ENCODE measurements at regions not wholly inside any gene's neighbourhood (a gene's known extent, or its start where the extent isn't known, plus 50 kb on each side); places are given as distances from the start of the nearest gene placed in this dataset.

- Histone ChIP-seq H3K27me3 (ENCODE audit: insufficient read depth, low read length) (no peaks in the 10 kb centered on the region), H3K36me3 (ENCODE audit: control insufficient read depth in 1 of 2, insufficient read depth in 2 of 2, low read length in 2 of 2) (no peaks in the 10 kb centered on the region), H3K18ac (ENCODE audit: low read length) (no peak overlapping the region)
Observed at GRCh38 chr1:189986516-189986915, 491.1 kb downstream of the BRINP3 start.

GRCh38 chr1:189987509-189987908 lies 490.2 kb downstream of the BRINP3 start:
- Histone ChIP-seq H3K4ac (ENCODE audit: low read depth, low read length) (no peak overlapping the region), H3K23ac (ENCODE audit: low read length) (no peak overlapping the region)
- no peak for DNase-seq

More at GRCh38 chr1:189986516-189986915, 491.1 kb downstream of the BRINP3 start:
- Histone ChIP-seq H2AFZ (ENCODE audit: insufficient read depth, low read length, poor library complexity) (no peak overlapping the region), H3K4me1 (ENCODE audit: control insufficient read depth in 1 of 2, insufficient read depth in 2 of 2, low read length in 2 of 2) (no peaks in the 10 kb centered on the region), H2BK12ac (ENCODE audit: low read length) (no peak overlapping the region), H3K79me1 (ENCODE audit: low read length) (no peaks in the 10 kb centered on the region), H3K4me2 (ENCODE audit: low read length) (no peak overlapping the region), H3K4ac (ENCODE audit: low read depth, low read length) (no peak overlapping the region), H2AK5ac (ENCODE audit: low read length) (no peak overlapping the region), H3K23ac (ENCODE audit: low read length) (no peak overlapping the region), H3K14ac (ENCODE audit: low read length) (no peak overlapping the region), H4K12ac (ENCODE audit: low read depth, low read length) (no peak overlapping the region), H3K27ac (ENCODE audit: low read depth, low read length) (no peak overlapping the region), H3K4me3 (ENCODE audit: low read depth, low read length) (no peak overlapping the region), H3K9ac (ENCODE audit: low read length) (no peak overlapping the region), H3K79me2 (ENCODE audit: control insufficient read depth, insufficient read depth, low read length, poor library complexity) (no peaks in the 10 kb centered on the region), H2BK5ac (ENCODE audit: low read depth, low read length, poor library complexity) (no peak overlapping the region), H4K8ac (ENCODE audit: low read depth, low read length) (no peak overlapping the region), H4K91ac (ENCODE audit: low read depth, low read length) (no peak overlapping the region), H3K9me3 (ENCODE audit: insufficient read depth, low read depth, low read length) (no peaks in the 10 kb centered on the region), H2BK120ac (ENCODE audit: insufficient read depth, low read length, poor library complexity) (no peak overlapping the region)
- DNase-seq: no peak

GRCh38 chr1:189992856-189993255 lies 484.8 kb downstream of the BRINP3 start:
- no peaks in the 10 kb centered on the region for H3K4me1 ChIP-seq (ENCODE audit: control insufficient read depth in 1 of 2, insufficient read depth in 2 of 2, low read length in 2 of 2)
- H2BK5ac ChIP-seq (ENCODE audit: low read depth, low read length, poor library complexity): no peak overlapping the region
- H2AFZ ChIP-seq (ENCODE audit: insufficient read depth, low read length, poor library complexity): no peak overlapping the region
- H3K4ac ChIP-seq (ENCODE audit: low read depth, low read length): no peak overlapping the region
- DNase-seq: no peak
- H3K27me3 ChIP-seq (ENCODE audit: insufficient read depth, low read length): no peaks in the 10 kb centered on the region
- no peak overlapping the region for H3K18ac ChIP-seq (ENCODE audit: low read length)
- H4K12ac ChIP-seq (ENCODE audit: low read depth, low read length): no peak overlapping the region
- H2AK5ac ChIP-seq (ENCODE audit: low read length): no peak overlapping the region
- no peak overlapping the region for H4K8ac ChIP-seq (ENCODE audit: low read depth, low read length)
- no peak overlapping the region for H3K23ac ChIP-seq (ENCODE audit: low read length)
- no peak overlapping the region for H2BK12ac ChIP-seq (ENCODE audit: low read length)
- no peaks in the 10 kb centered on the region for H3K36me3 ChIP-seq (ENCODE audit: control insufficient read depth in 1 of 2, insufficient read depth in 2 of 2, low read length in 2 of 2)
- H3K79me1 ChIP-seq (ENCODE audit: low read length): no peaks in the 10 kb centered on the region
- no peak overlapping the region for H3K4me2 ChIP-seq (ENCODE audit: low read length)
- H3K9me3 ChIP-seq (ENCODE audit: insufficient read depth, low read depth, low read length): no peaks in the 10 kb centered on the region
- no peak overlapping the region for H3K9ac ChIP-seq (ENCODE audit: low read length)
- no peak overlapping the region for H4K91ac ChIP-seq (ENCODE audit: low read depth, low read length)
- H3K27ac ChIP-seq (ENCODE audit: low read depth, low read length): no peak overlapping the region
- WGBS (ENCODE audit: extremely low coverage, insufficient coverage, insufficient read length): no CpG with 5 or more reads among the region's 12 CpGs
- H3K79me2 ChIP-seq (ENCODE audit: control insufficient read depth, insufficient read depth, low read length, poor library complexity): no peaks in the 10 kb centered on the region
- no peak overlapping the region for H2BK120ac ChIP-seq (ENCODE audit: insufficient read depth, low read length, poor library complexity)
- no peak overlapping the region for H3K4me3 ChIP-seq (ENCODE audit: low read depth, low read length)
- H3K14ac ChIP-seq (ENCODE audit: low read length): no peak overlapping the region

More at GRCh38 chr1:189987509-189987908, 490.2 kb downstream of the BRINP3 start:
- no peak overlapping the region for H2BK12ac ChIP-seq (ENCODE audit: low read length)
- H3K18ac ChIP-seq (ENCODE audit: low read length): no peak overlapping the region
- no peak overlapping the region for H2AFZ ChIP-seq (ENCODE audit: insufficient read depth, low read length, poor library complexity)
- no peak overlapping the region for H3K14ac ChIP-seq (ENCODE audit: low read length)
- no peaks in the 10 kb centered on the region for H3K27me3 ChIP-seq (ENCODE audit: insufficient read depth, low read length)
- no peaks in the 10 kb centered on the region for H3K79me2 ChIP-seq (ENCODE audit: control insufficient read depth, insufficient read depth, low read length, poor library complexity)
- no peak overlapping the region for H2BK120ac ChIP-seq (ENCODE audit: insufficient read depth, low read length, poor library complexity)
- H3K4me3 ChIP-seq (ENCODE audit: low read depth, low read length): no peak overlapping the region
- H3K36me3 ChIP-seq (ENCODE audit: control insufficient read depth in 1 of 2, insufficient read depth in 2 of 2, low read length in 2 of 2): no peaks in the 10 kb centered on the region
- H3K4me1 ChIP-seq (ENCODE audit: control insufficient read depth in 1 of 2, insufficient read depth in 2 of 2, low read length in 2 of 2): no peaks in the 10 kb centered on the region
- no peaks in the 10 kb centered on the region for H3K9me3 ChIP-seq (ENCODE audit: insufficient read depth, low read depth, low read length)
- H2AK5ac ChIP-seq (ENCODE audit: low read length): no peak overlapping the region
- no peak overlapping the region for H3K4me2 ChIP-seq (ENCODE audit: low read length)
- H3K79me1 ChIP-seq (ENCODE audit: low read length): no peaks in the 10 kb centered on the region
- no peak overlapping the region for H4K12ac ChIP-seq (ENCODE audit: low read depth, low read length)
- no peak overlapping the region for H4K8ac ChIP-seq (ENCODE audit: low read depth, low read length)
- WGBS (ENCODE audit: extremely low coverage, insufficient coverage, insufficient read length): no CpG with 5 or more reads among the region's 2 CpGs
- no peak overlapping the region for H3K9ac ChIP-seq (ENCODE audit: low read length)
- no peak overlapping the region for H4K91ac ChIP-seq (ENCODE audit: low read depth, low read length)
- H2BK5ac ChIP-seq (ENCODE audit: low read depth, low read length, poor library complexity): no peak overlapping the region
- H3K27ac ChIP-seq (ENCODE audit: low read depth, low read length): no peak overlapping the region

GRCh38 chr1:190000365-190000872 lies 477.2 kb downstream of the BRINP3 start:
- Histone ChIP-seq H3K4me1 (ENCODE audit: control insufficient read depth in 1 of 2, insufficient read depth in 2 of 2, low read length in 2 of 2) (no peaks in the 10 kb centered on the region), H3K9me3 (ENCODE audit: insufficient read depth, low read depth, low read length) (no peaks in the 10 kb centered on the region), H2AFZ (ENCODE audit: insufficient read depth, low read length, poor library complexity) (no peak overlapping the region), H3K23ac (ENCODE audit: low read length) (no peak overlapping the region), H3K79me2 (ENCODE audit: control insufficient read depth, insufficient read depth, low read length, poor library complexity) (no peaks in the 10 kb centered on the region), H2AK5ac (ENCODE audit: low read length) (no peak overlapping the region), H3K18ac (ENCODE audit: low read length) (no peak overlapping the region), H2BK12ac (ENCODE audit: low read length) (no peak overlapping the region), H3K4ac (ENCODE audit: low read depth, low read length) (no peak overlapping the region), H4K91ac (ENCODE audit: low read depth, low read length) (no peak overlapping the region), H3K36me3 (ENCODE audit: control insufficient read depth in 1 of 2, insufficient read depth in 2 of 2, low read length in 2 of 2) (no peaks in the 10 kb centered on the region), H3K27me3 (ENCODE audit: insufficient read depth, low read length) (no peaks in the 10 kb centered on the region), H3K9ac (ENCODE audit: low read length) (no peak overlapping the region), H4K8ac (ENCODE audit: low read depth, low read length) (no peak overlapping the region), H3K4me2 (ENCODE audit: low read length) (no peak overlapping the region), H3K14ac (ENCODE audit: low read length) (no peak overlapping the region), H4K12ac (ENCODE audit: low read depth, low read length) (no peak overlapping the region), H3K27ac (ENCODE audit: low read depth, low read length) (no peak overlapping the region), H3K79me1 (ENCODE audit: low read length) (no peaks in the 10 kb centered on the region), H3K4me3 (ENCODE audit: low read depth, low read length) (no peak overlapping the region), H2BK120ac (ENCODE audit: insufficient read depth, low read length, poor library complexity) (no peak overlapping the region), H2BK5ac (ENCODE audit: low read depth, low read length, poor library complexity) (no peak overlapping the region)
- WGBS (ENCODE audit: extremely low coverage, insufficient coverage, insufficient read length): no CpG with 5 or more reads among the region's 3 CpGs
- no peak for DNase-seq

Measured in trophoblast cell (in vitro differentiated cells and primary cell).